SK-N-MC (cell line): ENCODE measurements at regions not wholly inside any gene's neighbourhood (a gene's known extent, or its start where the extent isn't known, plus 50 kb on each side); places are given as distances from the start of the nearest gene placed in this dataset.

Source experiments
- DNase-seq: peaks from one replicate; pipeline ENCODE4 v3.0.0-alpha.2; 2011; ENCODE audit warnings: low read depth, low spot score
- H3K27ac ChIP-seq: fragments of 200-600 bp; sonication (generic); 2 replicates; pipeline ENCODE4 v1.5.1; 2016; ENCODE audit warnings: mixed run types
- H3K36me3 ChIP-seq: fragments of 200-600 bp; sonication (generic); 2 replicates; pipeline ENCODE4 v1.6.1; 2017; ENCODE audit warnings: antibody characterized with exemption, low read length, mixed read lengths; ENCODE audit not compliant: insufficient read depth
- H3K4me3 ChIP-seq: fragments of 200-600 bp; sonication (generic); 2 replicates; pipeline ENCODE4 v1.5.1; 2016
- H3K9ac ChIP-seq: fragments of 200-600 bp; sonication (generic); 2 replicates; pipeline ENCODE4 v1.8.0; 2017; ENCODE audit warnings: mixed run types, mixed read lengths; ENCODE audit not compliant: insufficient read length
- H3K9me3 ChIP-seq: fragments of 200-600 bp; sonication (generic); 2 replicates; pipeline ENCODE4 v1.6.1; 2017; ENCODE audit warnings: low read depth, mild to moderate bottlenecking, antibody characterized with exemption, low read length, moderate library complexity, mixed read lengths
- EZH2 ChIP-seq: fragments of 200-600 bp; sonication (generic); IDR thresholded peaks from one replicate; pipeline ENCODE4 v1.6.1; 2017; ENCODE audit warnings: antibody characterized with exemption
- FOXP2 ChIP-seq: optimal IDR thresholded peaks from 2 replicates; pipeline ENCODE3; 2011; ENCODE audit warnings: mild to moderate bottlenecking, moderate library complexity; ENCODE audit not compliant: insufficient read depth; ENCODE audit errors: extremely low read length, control extremely low read depth
- POLR2AphosphoS5 ChIP-seq: IDR thresholded peaks from 2 replicates; pipeline ENCODE4 v1.6.1; 2012; ENCODE audit warnings: mild to moderate bottlenecking, low read depth, low read length, borderline replicate concordance

GRCh38 chr11:96607864-96608558, 218.2 kb downstream of the JRKL start:
- Histone ChIP-seq H3K36me3 (no peaks in the 10 kb centered on the region), H3K9ac (no peak overlapping the region), H3K27ac (no peak overlapping the region), H3K9me3 (no peaks in the 10 kb centered on the region), H3K4me3 (no peak overlapping the region)
- DNase-seq, result no peak
- TF ChIP-seq FOXP2 (no peak), POLR2AphosphoS5 (no peak), EZH2 (no peak)

DNA sequence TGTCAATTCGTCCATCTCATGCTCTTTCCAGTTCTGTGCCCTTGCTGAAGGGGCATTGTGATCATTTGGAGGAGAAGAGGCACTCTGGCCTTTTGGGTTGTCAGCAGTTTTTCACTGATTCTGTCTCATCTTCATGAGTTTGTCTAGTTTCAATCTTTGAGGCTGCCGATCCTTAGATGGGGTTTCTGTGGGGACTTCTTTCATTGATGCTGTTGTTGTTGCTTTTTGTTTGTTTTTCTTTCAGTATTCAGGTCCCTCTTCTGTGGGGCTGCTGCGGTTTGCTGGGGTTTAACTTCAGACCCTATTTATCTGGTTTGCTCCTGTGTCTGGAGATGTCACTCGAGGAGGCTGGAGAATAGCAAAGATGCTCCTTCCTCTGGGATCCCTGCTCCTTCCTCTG, 224.3 kb downstream of the JRKL start:
- no peak overlapping the region for H3K9ac ChIP-seq
- no peak for DNase-seq
- TF ChIP-seq FOXP2 (no peak), EZH2 (no peak), POLR2AphosphoS5 (no peak)
- no peaks in the 10 kb centered on the region for H3K9me3 ChIP-seq
- H3K27ac ChIP-seq, result no peak overlapping the region
- H3K4me3 ChIP-seq, result no peak overlapping the region
- no peaks in the 10 kb centered on the region for H3K36me3 ChIP-seq

DNA sequence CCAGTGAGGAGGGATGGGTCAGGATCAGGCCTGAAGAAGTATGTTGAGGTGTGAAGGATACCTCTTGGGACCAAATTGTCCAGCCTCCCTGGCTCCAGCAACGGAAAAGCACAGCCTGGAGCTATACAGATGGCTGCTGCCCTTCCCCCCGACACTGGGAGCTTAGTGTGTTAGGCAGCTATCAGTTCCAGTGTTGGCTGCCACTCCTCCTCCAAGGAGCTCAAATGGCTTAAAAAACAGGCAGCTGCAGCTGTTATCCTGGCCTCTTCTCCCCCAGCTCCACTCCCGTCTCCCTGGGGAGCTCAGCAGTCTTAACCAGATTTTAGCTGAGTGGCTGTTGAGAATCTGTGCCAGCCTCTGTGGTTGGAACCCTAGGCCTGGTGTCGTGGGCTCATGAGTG, 225.0 kb downstream of the JRKL start:
- Histone ChIP-seq H3K9me3 (no peaks in the 10 kb centered on the region), H3K27ac (no peak overlapping the region), H3K36me3 (no peaks in the 10 kb centered on the region), H3K4me3 (no peak overlapping the region), H3K9ac (no peak overlapping the region)
- TF ChIP-seq POLR2AphosphoS5, result no peak
- TF ChIP-seq FOXP2, result no peak
- no peak for TF ChIP-seq EZH2
- no peak for DNase-seq

DNA sequence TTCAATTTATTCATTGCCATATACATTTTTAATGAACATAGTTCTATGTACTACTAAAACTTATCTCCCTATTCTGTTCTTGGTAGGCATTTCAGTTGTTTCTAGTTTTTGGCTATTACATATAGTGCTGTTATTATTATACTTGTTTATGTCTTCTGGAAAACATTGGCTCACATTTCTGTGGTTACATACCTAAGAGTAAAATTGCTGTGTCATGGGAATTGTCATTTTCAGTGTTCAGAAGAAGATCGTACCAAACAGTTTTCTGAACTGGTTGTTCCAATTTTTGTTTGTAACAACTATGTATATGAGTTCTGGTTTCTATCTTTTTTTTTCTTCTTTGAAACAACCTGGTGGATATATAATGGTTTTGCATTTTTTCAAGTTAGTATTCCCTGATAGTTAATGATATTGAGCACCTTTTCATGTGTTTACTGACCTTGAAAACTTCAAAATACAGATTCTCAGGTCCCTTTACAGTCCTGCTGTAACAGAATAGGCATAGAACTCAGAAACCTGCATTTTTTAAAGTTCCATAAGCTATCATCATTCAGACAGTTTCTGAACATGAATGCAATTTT, 230.7 kb downstream of the JRKL start:
- Histone ChIP-seq H3K36me3 (no peaks in the 10 kb centered on the region), H3K4me3 (no peak overlapping the region), H3K9me3 (no peaks in the 10 kb centered on the region), H3K27ac (no peak overlapping the region), H3K9ac (no peak overlapping the region)
- TF ChIP-seq EZH2, result no peak
- no peak for TF ChIP-seq POLR2AphosphoS5
- TF ChIP-seq FOXP2, result no peak
- DNase-seq, result no peak

- no peak overlapping the region for H3K9ac ChIP-seq
- H3K27ac ChIP-seq, result no peak overlapping the region
- no peak for DNase-seq
- TF ChIP-seq FOXP2 (no peak), POLR2AphosphoS5 (no peak), EZH2 (no peak)
- no peaks in the 10 kb centered on the region for H3K9me3 ChIP-seq
- H3K36me3 ChIP-seq, result no peaks in the 10 kb centered on the region
- H3K4me3 ChIP-seq, result no peak overlapping the region
These were observed 231.3 kb downstream of the JRKL start for GRCh38 chr11:96621161-96621560.

GRCh38 chr11:96622026-96622634, 232.3 kb downstream of the JRKL start:
- H3K27ac ChIP-seq, result no peak overlapping the region
- H3K9me3 ChIP-seq, result no peaks in the 10 kb centered on the region
- TF ChIP-seq POLR2AphosphoS5 (no peak), FOXP2 (no peak), EZH2 (no peak)
- H3K4me3 ChIP-seq, result no peak overlapping the region
- no peaks in the 10 kb centered on the region for H3K36me3 ChIP-seq
- DNase-seq, result no peak
- no peak overlapping the region for H3K9ac ChIP-seq

GRCh38 chr11:96624126-96624525, 234.3 kb downstream of the JRKL start:
- Histone ChIP-seq H3K27ac (no peak overlapping the region), H3K4me3 (no peak overlapping the region), H3K9me3 (no peaks in the 10 kb centered on the region), H3K36me3 (no peaks in the 10 kb centered on the region), H3K9ac (no peak overlapping the region)
- DNase-seq, result no peak
- TF ChIP-seq EZH2 (no peak), FOXP2 (no peak), POLR2AphosphoS5 (no peak)

GRCh38 chr11:96627376-96627775, 237.6 kb downstream of the JRKL start:
- Histone ChIP-seq H3K9ac (no peak overlapping the region), H3K9me3 (no peaks in the 10 kb centered on the region), H3K4me3 (no peak overlapping the region), H3K27ac (no peak overlapping the region), H3K36me3 (no peaks in the 10 kb centered on the region)
- DNase-seq, result no peak
- no peak for TF ChIP-seq POLR2AphosphoS5

- Histone ChIP-seq H3K9me3 (no peaks in the 10 kb centered on the region), H3K36me3 (no peaks in the 10 kb centered on the region), H3K4me3 (no peak overlapping the region), H3K27ac (no peak overlapping the region), H3K9ac (no peak overlapping the region)
- no peak for DNase-seq
- TF ChIP-seq EZH2, result no peak
- TF ChIP-seq FOXP2, result no peak
- TF ChIP-seq POLR2AphosphoS5, result no peak
These were observed 245.8 kb downstream of the JRKL start for GRCh38 chr11:96635655-96636054.
